IMR-90 (cell line): ENCODE measurements at regions not wholly inside any gene's neighbourhood (a gene's known extent, or its start where the extent isn't known, plus 50 kb on each side); places are given as distances from the start of the nearest gene placed in this dataset.

Experiments used
- BHLHE40 ChIP-seq: fragments of 150-350 bp; IDR thresholded peaks from 2 replicates; pipeline ENCODE4 v1.6.1; 2016; ENCODE audit warnings: mild to moderate bottlenecking, low read depth, low read length
- CTCF ChIP-seq: conservative IDR thresholded peaks from 2 replicates; pipeline ENCODE4 v1.5.1; 2012; ENCODE audit warnings: mild to moderate bottlenecking, low read depth, low read length, improper control_type of control experiment
- ELK1 ChIP-seq: fragments of 150-350 bp; IDR thresholded peaks from 2 replicates; pipeline ENCODE4 v1.6.1; 2016; ENCODE audit warnings: low read depth, mild to moderate bottlenecking, low read length, moderate library complexity, borderline replicate concordance
- MXI1 ChIP-seq: IDR thresholded peaks from 2 replicates; pipeline ENCODE4 v1.6.1; 2012; ENCODE audit warnings: low read depth, mild to moderate bottlenecking, low read length, moderate library complexity, borderline replicate concordance
- POLR2A ChIP-seq: IDR thresholded peaks from 2 replicates; pipeline ENCODE4 v1.6.1; 2012; ENCODE audit warnings: mild to moderate bottlenecking, low read depth, low read length
- RFX5 ChIP-seq: IDR thresholded peaks from 2 replicates; pipeline ENCODE4 v1.8.0; 2012; ENCODE audit warnings: low read depth, mild to moderate bottlenecking, low read length, moderate library complexity
- USF2 ChIP-seq: fragments of 150-350 bp; IDR thresholded peaks from 2 replicates; pipeline ENCODE4 v1.6.1; 2017; ENCODE audit warnings: mild to moderate bottlenecking, antibody characterized with exemption, low read length, low read depth

- TF ChIP-seq USF2 (no peak), MXI1 (no peak), CTCF (no peak), BHLHE40 (no peak), POLR2A (no peak), ELK1 (no peak), RFX5 (no peak)
Measured at GRCh38 chr18:38752430-38752829, 1186.8 kb upstream of the CELF4 start.
